IMR-90 (cell line): ENCODE measurements at regions not wholly inside any gene's neighbourhood (a gene's known extent, or its start where the extent isn't known, plus 50 kb on each side); places are given as distances from the start of the nearest gene placed in this dataset.

Source experiments
- ATAC-seq: fragments of 200-7000 bp; cut with Tn5 transposase; 2 replicates; pipeline ENCODE4 v1.9.1; 2020; ENCODE audit warnings: low read depth, mild to moderate bottlenecking, moderate library complexity
- BruUV-seq: library from RNA; stranded (reverse); fragments of 400-500 nt; replicated peaks from 2 replicates; lab custom pipeline; 2021; lab: Mats Ljungman, UMichigan
- CTCF ChIA-PET: fragments of 300-600 bp; formaldehyde crosslinking; extraction: SDS; loops from one replicate; lab custom pipeline; 2021; ENCODE audit warnings: antibody characterized with exemption; lab: Yijun Ruan, JAX
- POLR2A ChIA-PET: fragments of 300-600 bp; sonication (Branson Sonifier 250); formaldehyde crosslinking; loops from one replicate; lab custom pipeline; 2022; ENCODE audit warnings: antibody characterized with exemption; ENCODE audit not compliant: unreplicated experiment; lab: Charles Lee
- DNase-seq: peaks from one replicate; pipeline ENCODE4 v3.0.0; 2013
- H2AFZ ChIP-seq: replicated peaks from 2 replicates; pipeline ENCODE3; 2013; ENCODE audit warnings: low read length, mild to moderate bottlenecking; ENCODE audit not compliant: poor library complexity
- H2AK5ac ChIP-seq: 2 replicates; pipeline ENCODE4 v1.6.1; 2013; ENCODE audit warnings: low read depth, low read length, inconsistent platforms
- H2AK9ac ChIP-seq: replicated peaks from 2 replicates; pipeline ENCODE3; 2013; ENCODE audit warnings: mild to moderate bottlenecking, low read depth, low read length, moderate library complexity; ENCODE audit not compliant: poor library complexity
- H2BK120ac ChIP-seq: 2 replicates; pipeline ENCODE4 v1.6.1; 2013; ENCODE audit warnings: low read depth, low read length, inconsistent platforms
- H2BK15ac ChIP-seq: 3 replicates; pipeline ENCODE4 v1.6.1; 2013; ENCODE audit warnings: low read depth, low read length, inconsistent platforms
- H2BK20ac ChIP-seq: 2 replicates; pipeline ENCODE4 v1.6.1; 2013; ENCODE audit warnings: low read depth, mild to moderate bottlenecking, inconsistent platforms, low read length, moderate library complexity
- H2BK5ac ChIP-seq: 2 replicates; pipeline ENCODE4 v1.6.1; 2013; ENCODE audit warnings: mild to moderate bottlenecking, low read depth, low read length, inconsistent platforms; ENCODE audit not compliant: poor library complexity, severe bottlenecking
- H3K14ac ChIP-seq: replicated peaks from 2 replicates; pipeline ENCODE4 v1.6.1; 2013; ENCODE audit warnings: low read depth, low read length, inconsistent platforms
- H3K18ac ChIP-seq: 2 replicates; pipeline ENCODE4 v1.6.1; 2013; ENCODE audit warnings: low read depth, low read length, control low read depth
- H3K23ac ChIP-seq: 2 replicates; pipeline ENCODE4 v1.6.1; 2013; ENCODE audit warnings: low read depth, low read length, inconsistent platforms
- H3K27ac ChIP-seq: 2 replicates; pipeline ENCODE4 v1.5.1; 2013; ENCODE audit warnings: mild to moderate bottlenecking, control low read depth, low read length; ENCODE audit not compliant: insufficient read depth
- H3K27me3 ChIP-seq: 2 replicates; pipeline ENCODE4 v1.6.1; 2013; ENCODE audit warnings: low read length; ENCODE audit not compliant: control insufficient read depth, insufficient read depth
- H3K36me3 ChIP-seq: 2 replicates; pipeline ENCODE4 v1.6.1; 2013; ENCODE audit warnings: low read length, mixed read lengths; ENCODE audit not compliant: control insufficient read depth, insufficient read depth
- H3K4ac ChIP-seq: 2 replicates; pipeline ENCODE4 v1.6.1; 2013; ENCODE audit warnings: low read depth, low read length, inconsistent platforms
- H3K4me1 ChIP-seq: 2 replicates; pipeline ENCODE4 v1.6.1; 2013; ENCODE audit warnings: low read length, mixed read lengths; ENCODE audit not compliant: control insufficient read depth, insufficient read depth
- H3K4me2 ChIP-seq: 2 replicates; pipeline ENCODE4 v1.6.1; 2013; ENCODE audit warnings: low read depth, mild to moderate bottlenecking, control low read depth, low read length, moderate library complexity
- H3K4me3 ChIP-seq: 2 replicates; pipeline ENCODE4 v1.5.1; 2013; ENCODE audit warnings: low read depth, mild to moderate bottlenecking, control low read depth, low read length, moderate library complexity; ENCODE audit not compliant: insufficient read depth
- H3K56ac ChIP-seq: 2 replicates; pipeline ENCODE4 v1.6.1; 2013; ENCODE audit warnings: low read length, inconsistent platforms; ENCODE audit not compliant: insufficient read depth; ENCODE audit errors: extremely low read depth
- H3K79me1 ChIP-seq, 2 experiments: 2 replicates each; pipeline ENCODE4 v1.6.1; 2013; ENCODE audit warnings: low read length in 2 of 2, inconsistent platforms in 1 of 2, low read depth in 1 of 2
- H3K9ac ChIP-seq: 2 replicates; pipeline ENCODE4 v1.6.1; 2013; ENCODE audit warnings: low read depth, low read length, control low read depth
- H3K9me1 ChIP-seq: 2 replicates; pipeline ENCODE4 v1.6.1; 2013; ENCODE audit warnings: low read length, inconsistent platforms; ENCODE audit not compliant: insufficient read depth
- H3K9me3 ChIP-seq: 2 replicates; pipeline ENCODE4 v1.6.1; 2013; ENCODE audit warnings: low read length; ENCODE audit not compliant: control insufficient read depth, insufficient read depth
- H4K20me1 ChIP-seq: 2 replicates; pipeline ENCODE4 v1.6.1; 2013; ENCODE audit warnings: low read length, inconsistent platforms; ENCODE audit not compliant: insufficient read depth
- H4K5ac ChIP-seq: 2 replicates; pipeline ENCODE4 v1.6.1; 2013; ENCODE audit warnings: mild to moderate bottlenecking, low read depth, low read length, control low read depth
- H4K8ac ChIP-seq, 2 experiments: 2 replicates each; pipeline ENCODE4 v1.6.1; 2013; ENCODE audit warnings: low read depth in 2 of 2, low read length in 2 of 2, control low read depth in 1 of 2, inconsistent platforms in 1 of 2
- H4K91ac ChIP-seq: 2 replicates; pipeline ENCODE4 v1.6.1; 2013; ENCODE audit warnings: low read depth, low read length, inconsistent platforms; ENCODE audit not compliant: insufficient read depth
- BHLHE40 ChIP-seq: fragments of 150-350 bp; IDR thresholded peaks from 2 replicates; pipeline ENCODE4 v1.6.1; 2016; ENCODE audit warnings: mild to moderate bottlenecking, low read depth, low read length
- CHD1 ChIP-seq: IDR thresholded peaks from 2 replicates; pipeline ENCODE4 v1.6.1; 2012; ENCODE audit warnings: low read depth, low read length, improper control_type of control experiment
- POLR2A ChIP-seq: IDR thresholded peaks from 2 replicates; pipeline ENCODE4 v1.6.1; 2012; ENCODE audit warnings: mild to moderate bottlenecking, low read depth, low read length
- RCOR1 ChIP-seq: IDR thresholded peaks from 2 replicates; pipeline ENCODE4 v1.6.1; 2012; ENCODE audit warnings: mild to moderate bottlenecking, low read length, improper control_type of control experiment; ENCODE audit not compliant: insufficient replicate concordance
- SMC3 ChIP-seq: fragments of 150-350 bp; IDR thresholded peaks from 2 replicates; pipeline ENCODE4 v1.6.1; 2016; ENCODE audit warnings: low read depth, mild to moderate bottlenecking, antibody characterized with exemption, low read length, moderate library complexity
- WGBS, 2 experiments: methylation state at CpG; one replicate each; pipeline versions ENCODE4 v1.1.5 to v1.1.7; 2013; ENCODE audit warnings: missing lambda C conversion rate in 2 of 2; ENCODE audit not compliant: insufficient read length in 1 of 2; ENCODE audit errors: extremely low coverage in 2 of 2; 5-methylcytosine and 5-hydroxymethylcytosine counted together
- dilution Hi-C: fragments of 300-500 bp; cut with HindIII; formaldehyde crosslinking; loops from one replicate; pipeline ENCODE4 v1.14.3; 2018; ENCODE audit warnings: low sequenced_read_pairs; ENCODE audit not compliant: unreplicated experiment
- in situ Hi-C: fragments of 300-500 bp; cut with MboI; formaldehyde crosslinking; loops from 3 replicates; pipeline ENCODE4 v1.14.3; 2019; ENCODE audit warnings: low sequenced_read_pairs, inconsistent platforms, mixed read lengths
- intact Hi-C: fragments of 100-400 bp; cut with micrococcal nuclease; formaldehyde crosslinking; loops from 2 replicates; pipeline ENCODE4 v1.10.0; 2022

DNA sequence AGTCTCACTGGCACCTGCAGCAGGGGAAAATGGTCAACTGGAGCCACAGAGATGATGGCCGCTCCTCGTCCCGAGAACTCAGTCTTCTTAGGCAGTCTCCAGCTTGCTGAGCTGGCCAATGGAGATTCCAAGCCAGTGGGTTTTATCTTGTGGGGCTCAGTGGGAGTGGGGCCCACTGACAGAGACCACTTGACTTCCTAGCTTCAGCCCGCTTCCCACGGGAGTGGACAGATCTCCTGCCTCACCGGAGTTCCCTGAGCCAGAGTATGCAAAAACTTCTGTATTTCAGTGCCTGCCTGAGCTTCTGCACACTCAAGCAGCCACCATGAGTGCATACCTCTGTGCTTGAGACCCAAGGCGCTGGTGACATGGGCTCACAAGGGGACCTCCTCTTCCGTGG is 105.8 kb downstream of the ZWINT start:
- DNase-seq (no peak), ATAC-seq (no peak)
- 85% methylated on average over 4 of the region's 8 CpGs; no CpG with 5 or more reads in 1 of the 2 experiments for WGBS, 2 experiments
- Histone ChIP-seq H3K4me2 (no peak overlapping the region), H2BK20ac (no peak overlapping the region), H3K14ac (no peak overlapping the region), H2BK120ac (no peak overlapping the region), H3K4me1 (no peaks in the 10 kb centered on the region), H2AK9ac (no peak overlapping the region), H2AFZ (no peak overlapping the region), H3K4ac (no peak overlapping the region), H3K9ac (no peak overlapping the region), H3K18ac (no peak overlapping the region), H4K20me1 (no peaks in the 10 kb centered on the region), H2AK5ac (no peak overlapping the region), H2BK15ac (no peak overlapping the region), H3K9me3 (no peaks in the 10 kb centered on the region; the same call in 1 of the 2 replicates), H2BK5ac (no peak overlapping the region), H4K5ac (no peak overlapping the region), H3K27ac (no peak overlapping the region), H3K56ac (no peak overlapping the region), H3K79me1 (no peaks in the 10 kb centered on the region), H4K8ac (no peak overlapping the region), H3K9me1 (no peaks in the 10 kb centered on the region), H3K36me3 (no peaks in the 10 kb centered on the region), H3K4me3 (no peak overlapping the region), H3K27me3 (no peaks in the 10 kb centered on the region), H3K23ac (no peak overlapping the region), H4K91ac (no peak overlapping the region)
- CTCF ChIA-PET = no interaction called here
- intact Hi-C loops = no loop called here
- in situ Hi-C loops = no loop called here
- no TSS peak for BruUV-seq
- dilution Hi-C loops = no loop called here
- TF ChIP-seq BHLHE40 (no peak), SMC3 (no peak), POLR2A (no peak), RCOR1 (no peak), CHD1 (no peak)
- POLR2A ChIA-PET = no interaction called here
